IMR-90 (cell line): ENCODE measurements at regions not wholly inside any gene's neighbourhood (a gene's known extent, or its start where the extent isn't known, plus 50 kb on each side); places are given as distances from the start of the nearest gene placed in this dataset.

Experiments
- BHLHE40 ChIP-seq: fragments of 150-350 bp; IDR thresholded peaks from 2 replicates; pipeline ENCODE4 v1.6.1; 2016; ENCODE audit warnings: mild to moderate bottlenecking, low read depth, low read length
- CEBPB ChIP-seq: IDR thresholded peaks from 2 replicates; pipeline ENCODE4 v1.6.1; 2012; ENCODE audit warnings: low read depth, low read length, improper control_type of control experiment
- CHD1 ChIP-seq: IDR thresholded peaks from 2 replicates; pipeline ENCODE4 v1.6.1; 2012; ENCODE audit warnings: low read depth, low read length, improper control_type of control experiment
- FOS ChIP-seq: fragments of 150-350 bp; IDR thresholded peaks from 2 replicates; pipeline ENCODE4 v1.6.1; 2016; ENCODE audit warnings: low read depth, low read length
- MAFK ChIP-seq: IDR thresholded peaks from 2 replicates; pipeline ENCODE4 v1.6.1; 2012; ENCODE audit warnings: low read depth, low read length, improper control_type of control experiment
- MAZ ChIP-seq: IDR thresholded peaks from 2 replicates; pipeline ENCODE4 v1.6.1; 2012; ENCODE audit warnings: low read depth, mild to moderate bottlenecking, low read length, improper control_type of control experiment, moderate library complexity, borderline replicate concordance
- MXI1 ChIP-seq: IDR thresholded peaks from 2 replicates; pipeline ENCODE4 v1.6.1; 2012; ENCODE audit warnings: low read depth, mild to moderate bottlenecking, low read length, moderate library complexity, borderline replicate concordance
- POLR2A ChIP-seq: IDR thresholded peaks from 2 replicates; pipeline ENCODE4 v1.6.1; 2012; ENCODE audit warnings: mild to moderate bottlenecking, low read depth, low read length
- RAD21 ChIP-seq: IDR thresholded peaks from 2 replicates; pipeline ENCODE4 v1.6.1; 2012; ENCODE audit warnings: low read length, improper control_type of control experiment
- RCOR1 ChIP-seq: IDR thresholded peaks from 2 replicates; pipeline ENCODE4 v1.6.1; 2012; ENCODE audit warnings: mild to moderate bottlenecking, low read length, improper control_type of control experiment; ENCODE audit not compliant: insufficient replicate concordance
- RFX5 ChIP-seq: IDR thresholded peaks from 2 replicates; pipeline ENCODE4 v1.8.0; 2012; ENCODE audit warnings: low read depth, mild to moderate bottlenecking, low read length, moderate library complexity
- SMC3 ChIP-seq: fragments of 150-350 bp; IDR thresholded peaks from 2 replicates; pipeline ENCODE4 v1.6.1; 2016; ENCODE audit warnings: low read depth, mild to moderate bottlenecking, antibody characterized with exemption, low read length, moderate library complexity
- TF ChIP-seq, protein P1 (sequence below): conservative IDR thresholded peaks from 2 replicates; pipeline ENCODE4 v1.5.1; 2012; ENCODE audit warnings: mild to moderate bottlenecking, low read depth, low read length, improper control_type of control experiment
- TF ChIP-seq, protein P2 (sequence below): fragments of 150-350 bp; IDR thresholded peaks from 2 replicates; pipeline ENCODE4 v1.6.1; 2017; ENCODE audit warnings: mild to moderate bottlenecking, antibody characterized with exemption, low read length, low read depth

DNA sequence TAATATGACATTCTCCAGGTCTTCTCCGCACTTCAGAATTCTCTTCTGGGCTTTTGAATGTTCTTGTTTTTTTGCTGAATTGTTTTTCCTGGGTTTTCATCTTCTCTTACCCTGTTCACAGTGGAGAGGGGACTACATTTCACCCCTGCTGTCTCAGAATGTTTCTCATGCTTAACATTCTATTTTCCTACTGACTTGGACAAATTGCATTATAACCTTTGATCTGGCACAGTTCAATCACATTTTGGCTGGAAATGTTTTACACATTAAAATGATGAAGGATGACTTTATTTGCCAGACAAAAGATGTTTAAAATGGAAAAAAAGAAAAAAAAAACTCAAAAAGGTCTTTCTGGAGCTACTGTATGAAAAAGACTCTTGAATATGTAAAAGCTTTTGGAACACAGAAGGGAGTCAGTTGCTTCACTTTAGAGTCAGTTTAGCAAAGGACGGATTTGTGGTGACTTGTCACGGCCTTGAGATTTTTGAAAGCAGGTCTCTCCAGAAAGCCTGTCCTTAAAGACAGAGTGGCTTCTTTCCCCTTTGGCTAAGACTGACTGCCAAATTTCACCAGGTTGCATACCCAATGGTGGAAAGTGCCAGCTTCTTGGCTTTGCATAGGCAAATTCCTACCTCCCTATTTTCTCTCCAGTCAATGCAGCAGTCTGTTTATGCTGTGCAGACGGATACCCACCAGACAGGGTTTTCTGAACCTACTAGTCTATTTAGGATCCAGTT is 401.0 kb upstream of the TBL1XR1 start:
- TF ChIP-seq SMC3 (no peak), FOS (no peak), RCOR1 (no peak), MAFK (no peak), POLR2A (no peak), MXI1 (no peak), RAD21 (no peak), RFX5 (no peak), CEBPB (no peak), MAZ (no peak), CHD1 (no peak), BHLHE40 (no peak)
- TF ChIP-seq, protein P1, sequence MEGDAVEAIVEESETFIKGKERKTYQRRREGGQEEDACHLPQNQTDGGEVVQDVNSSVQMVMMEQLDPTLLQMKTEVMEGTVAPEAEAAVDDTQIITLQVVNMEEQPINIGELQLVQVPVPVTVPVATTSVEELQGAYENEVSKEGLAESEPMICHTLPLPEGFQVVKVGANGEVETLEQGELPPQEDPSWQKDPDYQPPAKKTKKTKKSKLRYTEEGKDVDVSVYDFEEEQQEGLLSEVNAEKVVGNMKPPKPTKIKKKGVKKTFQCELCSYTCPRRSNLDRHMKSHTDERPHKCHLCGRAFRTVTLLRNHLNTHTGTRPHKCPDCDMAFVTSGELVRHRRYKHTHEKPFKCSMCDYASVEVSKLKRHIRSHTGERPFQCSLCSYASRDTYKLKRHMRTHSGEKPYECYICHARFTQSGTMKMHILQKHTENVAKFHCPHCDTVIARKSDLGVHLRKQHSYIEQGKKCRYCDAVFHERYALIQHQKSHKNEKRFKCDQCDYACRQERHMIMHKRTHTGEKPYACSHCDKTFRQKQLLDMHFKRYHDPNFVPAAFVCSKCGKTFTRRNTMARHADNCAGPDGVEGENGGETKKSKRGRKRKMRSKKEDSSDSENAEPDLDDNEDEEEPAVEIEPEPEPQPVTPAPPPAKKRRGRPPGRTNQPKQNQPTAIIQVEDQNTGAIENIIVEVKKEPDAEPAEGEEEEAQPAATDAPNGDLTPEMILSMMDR, result no peak
- TF ChIP-seq, protein P2, sequence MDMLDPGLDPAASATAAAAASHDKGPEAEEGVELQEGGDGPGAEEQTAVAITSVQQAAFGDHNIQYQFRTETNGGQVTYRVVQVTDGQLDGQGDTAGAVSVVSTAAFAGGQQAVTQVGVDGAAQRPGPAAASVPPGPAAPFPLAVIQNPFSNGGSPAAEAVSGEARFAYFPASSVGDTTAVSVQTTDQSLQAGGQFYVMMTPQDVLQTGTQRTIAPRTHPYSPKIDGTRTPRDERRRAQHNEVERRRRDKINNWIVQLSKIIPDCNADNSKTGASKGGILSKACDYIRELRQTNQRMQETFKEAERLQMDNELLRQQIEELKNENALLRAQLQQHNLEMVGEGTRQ, result no peak
